HG02981 (cell line): ENCODE measurements at regions not wholly inside any gene's neighbourhood (a gene's known extent, or its start where the extent isn't known, plus 50 kb on each side); places are given as distances from the start of the nearest gene placed in this dataset.

Experiments used
- ATAC-seq: cut with Tn5 transposase; IDR thresholded peaks from one replicate; pipeline ENCODE4 v1.9.1; 2021; ENCODE audit warnings: mild to moderate bottlenecking, moderate library complexity; ENCODE audit not compliant: unreplicated experiment

DNA sequence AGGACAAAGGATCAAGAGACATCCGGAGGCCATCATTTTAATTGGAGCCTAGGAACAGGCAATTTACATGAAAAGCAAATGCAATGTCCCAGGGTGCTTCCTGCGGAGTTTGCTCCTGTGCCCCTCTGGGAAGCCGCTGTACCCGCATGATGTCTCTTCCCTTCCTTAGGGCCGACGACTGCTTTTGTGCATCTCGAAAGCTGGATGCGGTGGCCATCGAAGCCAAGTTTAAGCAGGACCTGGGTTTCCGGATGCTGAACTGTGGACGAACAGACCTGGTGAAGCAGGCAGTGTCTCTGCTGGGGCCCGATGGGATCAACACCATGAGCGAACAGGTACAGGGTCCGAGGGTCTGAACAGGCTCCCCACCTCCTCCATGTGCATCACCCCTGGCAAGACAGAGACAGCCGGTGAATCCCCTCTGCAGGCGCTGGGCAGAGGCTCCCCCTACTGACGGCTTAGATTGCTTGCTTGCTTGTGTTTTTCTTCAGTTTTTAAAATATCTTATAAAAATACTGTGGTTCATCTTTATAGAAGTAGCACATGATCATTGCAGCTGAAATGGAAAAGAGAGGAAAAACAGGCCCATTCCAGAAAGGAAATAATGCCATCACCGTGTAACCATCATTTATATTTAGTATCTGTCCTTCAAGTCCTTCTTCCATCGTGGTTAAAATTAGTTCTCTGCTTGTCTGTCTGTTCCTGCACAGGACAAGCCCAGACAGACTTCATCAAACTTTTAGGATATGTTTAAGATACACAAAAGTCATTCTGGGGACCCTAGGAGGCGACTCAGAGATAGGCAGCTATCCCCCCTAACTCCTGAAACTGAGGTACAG lies 75.4 kb upstream of the PWP1 start:
- no peak for ATAC-seq

DNA sequence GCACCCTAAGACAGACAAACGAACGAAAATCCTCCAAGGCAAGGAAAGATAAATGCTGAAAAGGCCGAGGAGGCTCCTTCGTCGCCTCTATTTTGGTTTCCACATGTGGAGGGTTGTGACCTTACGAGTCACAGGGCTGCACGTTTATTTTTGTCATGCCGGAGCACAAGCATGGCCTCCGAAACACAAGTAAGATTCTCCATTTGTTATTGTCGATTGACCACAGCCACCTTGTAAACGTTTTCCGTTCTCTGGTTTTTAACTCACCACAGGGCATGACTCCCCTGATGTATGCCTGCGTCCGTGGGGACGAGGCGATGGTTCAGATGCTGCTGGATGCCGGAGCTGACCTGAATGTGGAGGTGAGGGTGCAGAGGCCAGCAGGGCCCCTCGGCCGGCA lies 73.1 kb upstream of the PWP1 start:
- no peak for ATAC-seq

DNA sequence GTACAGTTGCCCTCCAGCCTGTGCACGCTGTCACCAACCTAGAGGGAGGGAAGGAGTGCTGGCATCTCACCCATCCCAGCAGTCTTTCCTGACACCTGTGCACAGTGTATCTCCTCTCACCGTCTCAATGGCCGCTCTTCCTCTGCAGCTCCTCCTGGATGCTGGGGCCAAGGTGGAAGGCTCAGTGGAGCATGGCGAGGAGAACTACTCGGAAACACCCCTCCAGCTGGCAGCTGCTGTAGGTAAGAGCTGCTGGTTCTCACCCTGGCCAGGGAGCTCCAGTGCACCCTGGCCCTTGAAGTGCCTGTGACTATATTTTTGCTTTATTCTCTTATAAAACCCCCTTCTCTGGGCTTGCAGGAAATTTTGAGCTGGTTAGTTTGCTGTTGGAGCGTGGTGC lies 68.7 kb upstream of the PWP1 start:
- ATAC-seq = no peak

DNA sequence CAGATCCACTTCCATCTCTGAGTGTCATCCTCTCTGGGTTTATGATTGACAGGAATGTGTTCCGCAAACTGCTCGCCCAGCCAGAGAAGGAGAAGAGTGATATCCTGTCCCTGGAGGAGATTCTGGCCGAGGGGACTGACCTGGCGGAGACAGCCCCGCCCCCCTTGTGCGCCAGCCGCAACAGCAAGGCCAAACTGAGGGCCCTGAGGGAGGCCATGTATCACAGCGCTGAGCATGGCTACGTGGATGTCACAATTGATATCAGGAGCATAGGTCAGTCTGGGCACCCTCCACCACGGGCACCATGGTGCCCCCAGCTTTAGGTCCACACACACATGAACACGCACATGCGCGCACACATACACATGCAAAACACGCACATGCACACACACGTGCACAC lies 67.5 kb upstream of the PWP1 start:
- ATAC-seq = no peak

DNA sequence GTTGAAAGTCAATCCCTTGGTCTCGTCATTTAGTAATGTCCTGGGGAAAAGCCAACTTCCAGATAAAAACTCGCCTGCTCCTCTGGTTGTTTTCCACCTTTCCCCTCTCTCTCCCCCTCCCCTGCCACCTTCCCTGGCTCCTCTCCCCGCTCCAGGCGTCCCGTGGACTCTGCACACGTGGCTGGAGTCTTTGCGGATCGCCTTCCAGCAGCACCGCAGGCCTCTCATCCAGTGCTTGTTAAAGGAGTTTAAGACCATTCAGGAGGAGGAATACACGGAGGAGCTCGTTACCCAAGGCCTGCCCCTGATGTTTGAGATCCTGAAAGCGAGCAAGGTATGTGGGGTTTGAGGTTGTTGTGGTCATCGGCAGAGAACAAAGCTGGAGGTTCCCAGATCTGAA lies 65.8 kb upstream of the PWP1 start:
- no peak for ATAC-seq

DNA sequence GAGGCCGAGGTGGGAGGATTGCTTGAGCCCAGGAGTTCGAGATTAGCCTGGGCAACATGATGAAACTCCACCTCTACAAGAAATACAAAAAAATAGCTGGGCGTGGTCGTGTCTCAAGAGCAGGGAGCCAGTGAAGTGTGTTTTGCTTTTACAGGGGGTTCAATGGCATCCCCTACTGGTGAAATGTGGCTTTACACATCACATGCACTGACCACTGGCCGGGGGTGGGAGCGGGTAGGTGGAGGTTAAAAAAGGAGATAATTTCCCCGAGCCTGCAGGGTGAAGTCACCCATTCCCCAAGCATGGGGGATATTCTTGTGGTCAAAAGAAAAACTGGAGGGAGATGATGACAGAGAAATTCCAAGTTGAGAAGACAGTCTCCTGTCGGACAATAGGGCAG lies 63.6 kb upstream of the PWP1 start:
- ATAC-seq = no peak

DNA sequence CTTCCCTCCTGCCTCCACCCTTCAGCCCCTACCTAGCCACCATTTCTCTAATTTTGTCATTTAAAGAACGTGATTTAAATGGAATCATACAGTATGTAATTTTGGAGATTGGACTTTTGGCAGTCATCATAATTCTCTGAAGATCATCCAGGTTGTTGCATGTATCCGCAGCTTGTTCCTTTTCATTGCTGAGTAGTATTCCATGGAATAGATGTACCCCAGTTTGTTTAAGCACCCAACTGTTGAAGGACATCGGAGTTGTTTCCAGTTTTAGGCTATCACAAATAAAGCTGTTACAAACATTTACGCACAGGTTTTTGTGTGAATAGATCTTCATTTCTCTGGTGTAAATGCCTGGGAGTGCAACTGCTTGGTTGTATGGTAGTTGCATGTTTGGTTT lies 61.1 kb upstream of the PWP1 start:
- ATAC-seq = no peak

DNA sequence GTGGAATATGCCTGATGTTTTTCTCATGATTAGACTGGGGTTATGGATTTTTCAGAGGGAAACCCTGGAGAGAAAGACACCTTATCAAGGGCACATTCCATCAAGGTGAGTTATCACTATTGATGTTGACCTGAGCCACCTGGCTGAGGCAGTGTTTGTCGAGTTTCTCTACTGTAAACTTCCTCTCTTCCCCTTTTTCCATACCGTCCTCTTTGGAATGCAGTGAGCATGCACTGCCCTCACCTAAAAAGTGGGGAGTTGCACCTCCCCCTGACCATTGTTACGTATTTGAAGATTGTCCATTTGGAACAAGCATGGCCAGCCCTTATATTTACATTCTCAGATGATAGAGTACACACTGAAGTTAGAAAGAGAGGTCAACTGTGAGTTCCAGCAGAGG lies 53.9 kb upstream of the PWP1 start:
- no peak for ATAC-seq

DNA sequence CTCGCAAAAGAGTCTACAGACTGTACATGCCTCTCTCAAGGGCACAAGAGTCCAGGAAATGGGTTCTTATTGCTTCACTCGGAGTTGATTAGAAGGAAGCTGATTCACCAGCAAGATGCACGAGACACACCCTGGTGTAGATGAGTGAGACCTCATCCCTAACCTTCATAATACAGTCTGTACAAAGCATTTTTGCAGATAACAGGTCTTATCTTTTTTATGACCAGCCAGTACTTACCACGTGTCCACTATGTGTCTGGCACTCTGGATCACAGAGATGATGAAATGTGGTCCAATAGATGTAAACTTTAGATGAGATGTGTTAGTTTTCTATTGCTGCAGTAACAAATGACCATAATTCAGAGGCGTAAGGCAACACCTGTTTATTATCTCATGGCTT lies 53.4 kb upstream of the PWP1 start:
- no peak for ATAC-seq

DNA sequence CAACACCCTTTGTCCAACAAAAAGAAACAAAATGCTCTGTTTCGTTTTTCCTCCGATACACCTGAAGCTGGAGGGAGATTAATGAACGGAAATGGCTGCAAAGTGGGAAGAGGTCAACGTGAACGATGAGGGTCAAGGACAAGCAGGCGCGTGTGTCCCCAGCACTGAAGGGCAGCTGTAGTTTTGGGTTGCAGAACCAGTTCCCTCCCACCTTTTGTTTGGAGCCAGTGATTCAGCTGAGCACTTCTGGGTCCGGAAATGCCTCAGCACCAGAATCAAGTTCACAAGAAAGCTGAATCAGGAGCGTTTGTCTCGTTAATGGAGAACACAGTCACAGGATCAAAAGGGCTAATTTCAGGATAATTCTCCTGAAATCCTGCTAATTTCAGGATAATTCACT lies 51.1 kb upstream of the PWP1 start:
- ATAC-seq = no peak

DNA sequence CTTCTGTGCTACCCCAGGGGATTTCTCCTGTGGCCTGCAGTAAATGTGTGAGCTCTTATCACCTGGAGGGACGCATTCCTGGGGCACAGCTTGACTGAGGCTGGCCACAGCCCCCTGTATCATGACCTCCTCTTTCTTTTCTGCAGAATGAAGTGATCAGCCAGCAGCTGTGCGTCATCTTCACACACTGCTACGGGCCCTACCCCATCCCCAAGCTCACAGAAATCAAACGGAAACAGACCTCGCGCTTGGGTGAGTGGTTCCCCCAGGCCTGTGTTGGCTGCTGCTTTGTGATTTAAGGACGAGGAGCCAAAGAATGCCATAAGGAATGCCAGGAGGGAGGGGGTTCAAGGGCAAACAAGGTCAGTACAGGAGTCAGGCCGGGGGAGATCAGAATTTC lies 50.5 kb upstream of the PWP1 start:
- ATAC-seq = no peak
